ENCODE measurements at regions not wholly inside any gene's neighbourhood (a gene's known extent, or its start where the extent isn't known, plus 50 kb on each side); places are given as distances from the start of the nearest gene placed in this dataset.
"Not testable (repeated sequence)": the region's sequence is repeated elsewhere in the genome, so short reads cannot be mapped to it uniquely, and the experiment has no call there.

GRCh38 chr3:124363476-124363875, 366.8 kb upstream of the UMPS start:
- TF ChIP-seq CTCF (conservative IDR thresholded peaks at IDR 0.05): no peak
- H3K27ac ChIP-seq: no peak overlapping the region

- H3K27ac ChIP-seq: no peak overlapping the region
- TF ChIP-seq CTCF (conservative IDR thresholded peaks at IDR 0.05): no peak
Measured at GRCh38 chr3:124364317-124365020, 365.8 kb upstream of the UMPS start.

DNA sequence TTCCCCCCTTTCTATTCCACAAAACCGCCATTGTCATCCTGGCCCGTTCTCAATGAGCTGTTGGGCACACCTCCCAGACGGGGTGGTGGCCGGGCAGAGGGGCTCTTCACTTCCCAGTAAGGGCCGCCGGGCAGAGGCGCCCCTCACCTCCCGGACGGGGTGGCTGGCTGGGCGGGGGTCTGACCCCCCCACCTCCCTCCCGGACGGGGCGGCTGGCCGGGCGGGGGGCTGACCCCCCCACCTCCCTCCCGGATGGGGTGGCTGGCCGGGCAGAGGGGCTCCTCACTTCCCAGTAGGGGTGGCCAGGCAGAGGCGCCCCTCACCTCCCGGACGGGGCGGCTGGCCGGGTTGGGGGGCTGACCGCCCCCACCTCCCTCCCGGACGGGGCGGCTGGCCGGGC, 363.6 kb upstream of the UMPS start:
- H3K27ac ChIP-seq: not testable (repeated sequence)

GRCh38 chr3:124372775-124373174, 357.5 kb upstream of the UMPS start:
- TF ChIP-seq CTCF (conservative IDR thresholded peaks at IDR 0.05): no peak
- no peak overlapping the region for H3K27ac ChIP-seq

GRCh38 chr3:124373524-124373923, 356.7 kb upstream of the UMPS start:
- TF ChIP-seq CTCF (conservative IDR thresholded peaks at IDR 0.05): no peak
- no peak overlapping the region for H3K27ac ChIP-seq

DNA sequence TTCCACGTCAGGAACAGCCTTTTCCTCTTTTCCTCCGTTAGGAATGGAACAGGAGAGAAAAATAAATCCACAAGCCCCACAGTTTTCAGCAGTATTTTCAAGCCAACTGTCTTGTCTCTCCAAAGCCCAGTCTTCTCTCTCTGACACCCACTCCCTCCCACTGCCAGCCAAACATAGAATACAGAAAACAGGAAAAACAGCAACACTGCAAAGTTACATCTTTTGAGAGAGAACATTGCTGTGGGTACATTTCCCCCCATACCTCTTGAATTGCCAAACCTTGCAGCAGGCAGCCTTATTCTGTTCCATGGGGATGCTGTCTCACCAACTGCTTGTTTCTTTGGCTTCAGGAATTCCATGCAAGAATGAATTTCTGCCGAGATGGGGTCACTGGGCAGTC, 355.7 kb upstream of the UMPS start:
- no peak overlapping the region for H3K27ac ChIP-seq
- TF ChIP-seq CTCF (conservative IDR thresholded peaks at IDR 0.05): no peak

DNA sequence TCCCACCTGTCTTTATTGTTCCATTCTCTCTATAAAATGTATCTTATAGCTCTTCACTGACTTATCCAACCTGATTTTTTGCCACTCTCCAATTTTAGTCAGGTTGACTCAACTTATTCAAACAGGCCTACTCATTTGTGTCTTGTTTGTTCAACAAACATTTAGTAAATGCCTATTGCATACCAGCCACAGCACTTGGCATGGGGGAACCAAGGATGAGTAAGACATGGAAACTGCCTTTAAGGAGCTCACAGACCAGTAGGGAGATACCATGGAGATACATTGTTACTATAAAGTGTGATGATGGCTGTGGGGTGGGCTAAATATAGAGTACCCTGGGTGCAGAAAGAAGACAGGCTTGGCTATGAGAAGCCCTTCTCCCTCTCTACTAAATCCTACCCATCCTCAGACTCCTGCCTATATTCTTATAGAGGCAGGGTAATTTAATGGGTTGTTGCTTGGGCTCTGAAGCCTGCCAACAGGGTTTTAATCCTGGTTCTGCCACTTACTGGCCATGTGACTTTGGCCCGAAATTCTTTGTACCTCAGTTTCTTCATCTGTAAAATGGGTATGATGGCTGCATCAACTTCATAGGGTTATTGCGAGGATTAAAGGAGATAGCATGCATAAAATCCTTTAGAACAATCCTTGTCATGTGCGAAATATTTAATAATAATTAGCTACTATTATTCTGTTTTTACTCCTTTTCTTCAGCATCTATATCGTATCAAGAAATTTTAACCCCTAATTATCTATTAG, 348.5 kb upstream of the UMPS start:
- TF ChIP-seq CTCF (conservative IDR thresholded peaks at IDR 0.05): no peak
- no peak overlapping the region for H3K27ac ChIP-seq

DNA sequence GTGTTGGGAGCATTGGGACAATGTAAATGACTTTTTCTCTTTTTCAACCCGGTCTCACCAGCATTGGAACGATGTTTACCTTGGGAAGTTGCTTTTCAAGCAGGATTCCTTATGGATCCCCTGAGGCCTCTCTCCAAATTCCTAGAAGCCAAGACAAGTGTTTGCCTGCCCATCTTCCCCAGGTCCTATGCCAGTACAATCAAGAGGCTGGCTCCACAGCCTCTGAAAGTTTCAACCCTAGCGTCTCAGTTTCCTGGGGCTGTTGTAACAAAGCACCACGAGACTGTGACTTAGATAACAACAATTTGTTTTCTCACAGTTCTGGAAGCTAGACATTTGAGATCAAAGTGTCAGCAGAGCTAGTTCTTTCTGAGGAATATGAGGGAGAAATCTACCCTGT, 347.2 kb upstream of the UMPS start:
- H3K27ac ChIP-seq: no peak overlapping the region
- TF ChIP-seq CTCF (conservative IDR thresholded peaks at IDR 0.05): no peak
